ENCODE measurements at regions not wholly inside any gene's neighbourhood (a gene's known extent, or its start where the extent isn't known, plus 50 kb on each side); places are given as distances from the start of the nearest gene placed in this dataset.
"Not testable (repeated sequence)": the region's sequence is repeated elsewhere in the genome, so short reads cannot be mapped to it uniquely, and the experiment has no call there.

- Histone ChIP-seq H3K9me3 (no peaks in the 10 kb centered on the region), H3K27me3 (no peaks in the 10 kb centered on the region), H3K36me3 (no peaks in the 10 kb centered on the region), H3K4me3 (no peak overlapping the region), H3K27ac (no peak overlapping the region), H3K4me1 (no peaks in the 10 kb centered on the region)
- intact Hi-C loops (cut with DNase I; ENCODE audit: low total_unique reads), result no loop called here
- TF ChIP-seq CTCF (IDR thresholded peaks at IDR 0.05) (no peak), POLR2A (IDR thresholded peaks at IDR 0.05) (no peak)
- no peak for DNase-seq
These were observed 172.1 kb downstream of the PRKX start for GRCh38 chrX:3541336-3541735.

GRCh38 chrX:3540105-3540504 is 173.3 kb downstream of the PRKX start:
- no peaks in the 10 kb centered on the region for H3K36me3 ChIP-seq
- H3K4me1 ChIP-seq, result no peaks in the 10 kb centered on the region
- H3K27me3 ChIP-seq, result no peaks in the 10 kb centered on the region
- no peak for DNase-seq
- no peak for TF ChIP-seq CTCF (IDR thresholded peaks at IDR 0.05)
- no peak for TF ChIP-seq POLR2A (IDR thresholded peaks at IDR 0.05)
- intact Hi-C loops (cut with DNase I; ENCODE audit: low total_unique reads), result no loop called here
- H3K4me3 ChIP-seq, result no peak overlapping the region
- H3K9me3 ChIP-seq, result no peaks in the 10 kb centered on the region
- no peak overlapping the region for H3K27ac ChIP-seq

- intact Hi-C loops (cut with DNase I; ENCODE audit: low total_unique reads), result no loop called here
- no peak for DNase-seq
- H3K36me3 ChIP-seq, result no peaks in the 10 kb centered on the region
- no peaks in the 10 kb centered on the region for H3K9me3 ChIP-seq
- no peak for TF ChIP-seq POLR2A (IDR thresholded peaks at IDR 0.05)
- TF ChIP-seq CTCF (IDR thresholded peaks at IDR 0.05), result no peak
- no peaks in the 10 kb centered on the region for H3K4me1 ChIP-seq
- H3K4me3 ChIP-seq, result no peak overlapping the region
- no peak overlapping the region for H3K27ac ChIP-seq
- no peaks in the 10 kb centered on the region for H3K27me3 ChIP-seq
These were observed 180.8 kb downstream of the PRKX start for GRCh38 chrX:3532581-3533085.

- DNase-seq; H3K27me3 ChIP-seq; intact Hi-C loops (cut with DNase I; ENCODE audit: low total_unique reads); H3K4me3 ChIP-seq; H3K4me1 ChIP-seq; H3K36me3 ChIP-seq; H3K9me3 ChIP-seq; H3K27ac ChIP-seq: not testable (repeated sequence)
These were observed 182.0 kb downstream of the PRKX start for GRCh38 chrX:3531435-3531834.

GRCh38 chrX:3529466-3530010 is 183.1 kb upstream of the MXRA5 start:
- DNase-seq, result no peak
- intact Hi-C loops (cut with DNase I; ENCODE audit: low total_unique reads), result no loop called here

More at GRCh38 chrX:3529466-3530010, 183.1 kb upstream of the MXRA5 start:
- TF ChIP-seq POLR2A (IDR thresholded peaks at IDR 0.05) (no peak), CTCF (IDR thresholded peaks at IDR 0.05) (no peak)
- Histone ChIP-seq H3K36me3 (no peaks in the 10 kb centered on the region), H3K4me1 (no peaks in the 10 kb centered on the region), H3K27me3 (no peaks in the 10 kb centered on the region), H3K4me3 (no peak overlapping the region), H3K27ac (no peak overlapping the region), H3K9me3 (no peaks in the 10 kb centered on the region)
